GM12878 (cell line): ENCODE measurements at regions not wholly inside any gene's neighbourhood (a gene's known extent, or its start where the extent isn't known, plus 50 kb on each side); places are given as distances from the start of the nearest gene placed in this dataset.

Experiments
- POLR2AphosphoS5 ChIP-seq: IDR thresholded peaks from 2 replicates; pipeline ENCODE4 v1.6.1; 2011; ENCODE audit warnings: mild to moderate bottlenecking, low read length, inconsistent platforms
- TCF7 ChIP-seq: IDR thresholded peaks from 2 replicates; pipeline ENCODE4 v1.6.1; 2014; ENCODE audit warnings: antibody characterized with exemption, borderline replicate concordance
- TF ChIP-seq, protein P1 (sequence below): fragments of 450-650 bp; IDR thresholded peaks from 2 replicates; pipeline ENCODE4 v1.6.1; 2016; ENCODE audit warnings: mild to moderate bottlenecking

DNA sequence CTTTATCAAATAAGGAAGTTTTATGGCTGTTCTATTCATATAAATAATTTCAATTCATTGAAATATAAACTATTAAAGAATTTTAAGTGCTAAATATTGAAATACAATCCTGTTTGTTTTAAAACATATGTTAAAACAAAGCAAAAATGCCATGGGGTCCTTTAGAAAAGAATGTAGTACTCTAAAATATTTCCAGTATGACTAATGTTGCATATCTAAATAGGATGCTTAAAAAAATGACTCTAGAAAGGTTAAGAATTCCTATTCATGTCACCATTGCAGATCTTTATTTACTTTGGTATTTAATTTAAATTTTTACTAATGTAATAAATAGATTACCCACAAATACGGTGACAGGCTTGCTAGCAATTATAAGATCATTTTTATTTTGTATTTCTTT, 132.3 kb downstream of the ZNF608 start:
- TF ChIP-seq TCF7 (no peak), POLR2AphosphoS5 (no peak)
- TF ChIP-seq, protein P1, sequence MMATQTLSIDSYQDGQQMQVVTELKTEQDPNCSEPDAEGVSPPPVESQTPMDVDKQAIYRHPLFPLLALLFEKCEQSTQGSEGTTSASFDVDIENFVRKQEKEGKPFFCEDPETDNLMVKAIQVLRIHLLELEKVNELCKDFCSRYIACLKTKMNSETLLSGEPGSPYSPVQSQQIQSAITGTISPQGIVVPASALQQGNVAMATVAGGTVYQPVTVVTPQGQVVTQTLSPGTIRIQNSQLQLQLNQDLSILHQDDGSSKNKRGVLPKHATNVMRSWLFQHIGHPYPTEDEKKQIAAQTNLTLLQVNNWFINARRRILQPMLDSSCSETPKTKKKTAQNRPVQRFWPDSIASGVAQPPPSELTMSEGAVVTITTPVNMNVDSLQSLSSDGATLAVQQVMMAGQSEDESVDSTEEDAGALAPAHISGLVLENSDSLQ, result no peak
